ENCODE measurements at regions not wholly inside any gene's neighbourhood (a gene's known extent, or its start where the extent isn't known, plus 50 kb on each side); places are given as distances from the start of the nearest gene placed in this dataset.

DNA sequence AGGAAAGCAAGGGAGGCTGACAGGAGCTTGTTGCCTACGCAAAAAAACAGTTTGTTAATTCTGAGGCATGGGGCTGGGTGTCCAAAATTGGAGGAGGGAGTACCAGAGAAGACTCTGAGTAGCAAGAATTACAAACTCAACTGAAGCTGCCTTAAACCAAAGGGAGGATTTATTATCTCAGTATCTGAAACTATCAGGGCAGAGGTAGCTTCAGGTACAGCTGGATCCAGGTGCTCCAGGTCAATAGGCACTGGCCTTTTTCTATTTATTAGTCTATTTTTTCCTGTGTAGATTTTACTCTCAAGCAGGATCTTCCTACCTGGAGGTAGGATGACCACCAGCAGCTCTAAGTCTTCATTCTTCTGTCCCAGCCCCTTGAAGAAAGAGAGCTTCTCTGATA lies 135.3 kb upstream of the NCOR2 start:
- TF ChIP-seq, protein P1, sequence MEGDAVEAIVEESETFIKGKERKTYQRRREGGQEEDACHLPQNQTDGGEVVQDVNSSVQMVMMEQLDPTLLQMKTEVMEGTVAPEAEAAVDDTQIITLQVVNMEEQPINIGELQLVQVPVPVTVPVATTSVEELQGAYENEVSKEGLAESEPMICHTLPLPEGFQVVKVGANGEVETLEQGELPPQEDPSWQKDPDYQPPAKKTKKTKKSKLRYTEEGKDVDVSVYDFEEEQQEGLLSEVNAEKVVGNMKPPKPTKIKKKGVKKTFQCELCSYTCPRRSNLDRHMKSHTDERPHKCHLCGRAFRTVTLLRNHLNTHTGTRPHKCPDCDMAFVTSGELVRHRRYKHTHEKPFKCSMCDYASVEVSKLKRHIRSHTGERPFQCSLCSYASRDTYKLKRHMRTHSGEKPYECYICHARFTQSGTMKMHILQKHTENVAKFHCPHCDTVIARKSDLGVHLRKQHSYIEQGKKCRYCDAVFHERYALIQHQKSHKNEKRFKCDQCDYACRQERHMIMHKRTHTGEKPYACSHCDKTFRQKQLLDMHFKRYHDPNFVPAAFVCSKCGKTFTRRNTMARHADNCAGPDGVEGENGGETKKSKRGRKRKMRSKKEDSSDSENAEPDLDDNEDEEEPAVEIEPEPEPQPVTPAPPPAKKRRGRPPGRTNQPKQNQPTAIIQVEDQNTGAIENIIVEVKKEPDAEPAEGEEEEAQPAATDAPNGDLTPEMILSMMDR (IDR thresholded peaks at IDR 0.05; ENCODE audit: low read depth, low read length) = no peak
- no peak for TF ChIP-seq EZH2phosphoT487 (IDR thresholded peaks at IDR 0.05; ENCODE audit: low read depth)
